PC-3 (cell line): ENCODE measurements at regions not wholly inside any gene's neighbourhood (a gene's known extent, or its start where the extent isn't known, plus 50 kb on each side); places are given as distances from the start of the nearest gene placed in this dataset.

Experiments
- EZH2 ChIP-seq: fragments of 300-600 bp; sonication (generic); IDR thresholded peaks from one replicate; pipeline ENCODE4 v1.6.1; 2017; ENCODE audit warnings: antibody characterized with exemption, mild to moderate bottlenecking, low read length; ENCODE audit not compliant: unreplicated experiment
- EZH2phosphoT487 ChIP-seq: fragments of 300-600 bp; sonication (generic); IDR thresholded peaks from 2 replicates; pipeline ENCODE4 v1.6.1; 2018; ENCODE audit warnings: mild to moderate bottlenecking, antibody characterized with exemption, low read length, borderline replicate concordance
- TF ChIP-seq, protein P1 (sequence below): fragments of 300-600 bp; sonication (generic); conservative IDR thresholded peaks from 2 replicates; pipeline ENCODE4 v1.5.1; 2017; ENCODE audit warnings: antibody characterized with exemption, low read depth, mild to moderate bottlenecking, low read length

DNA sequence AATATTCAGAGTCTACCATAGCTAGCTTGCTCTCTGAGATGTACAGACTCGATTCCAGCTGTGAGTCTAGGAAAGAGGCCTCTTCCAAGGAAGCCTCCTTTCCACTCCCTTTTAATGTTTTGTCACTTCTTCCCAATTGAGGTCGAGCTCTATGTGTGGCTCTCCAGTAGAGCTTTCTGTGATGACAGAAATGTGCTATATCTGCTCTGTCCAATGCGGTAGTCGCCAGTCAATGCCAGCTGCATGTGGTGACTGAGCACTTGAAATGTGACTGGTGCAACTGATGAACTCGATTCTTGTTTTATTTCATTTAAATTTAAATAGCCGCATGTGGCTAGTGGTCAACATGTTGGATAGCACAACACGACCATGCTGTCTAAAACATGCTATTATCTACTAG, 387.0 kb upstream of the NRP1 start:
- TF ChIP-seq, protein P1, sequence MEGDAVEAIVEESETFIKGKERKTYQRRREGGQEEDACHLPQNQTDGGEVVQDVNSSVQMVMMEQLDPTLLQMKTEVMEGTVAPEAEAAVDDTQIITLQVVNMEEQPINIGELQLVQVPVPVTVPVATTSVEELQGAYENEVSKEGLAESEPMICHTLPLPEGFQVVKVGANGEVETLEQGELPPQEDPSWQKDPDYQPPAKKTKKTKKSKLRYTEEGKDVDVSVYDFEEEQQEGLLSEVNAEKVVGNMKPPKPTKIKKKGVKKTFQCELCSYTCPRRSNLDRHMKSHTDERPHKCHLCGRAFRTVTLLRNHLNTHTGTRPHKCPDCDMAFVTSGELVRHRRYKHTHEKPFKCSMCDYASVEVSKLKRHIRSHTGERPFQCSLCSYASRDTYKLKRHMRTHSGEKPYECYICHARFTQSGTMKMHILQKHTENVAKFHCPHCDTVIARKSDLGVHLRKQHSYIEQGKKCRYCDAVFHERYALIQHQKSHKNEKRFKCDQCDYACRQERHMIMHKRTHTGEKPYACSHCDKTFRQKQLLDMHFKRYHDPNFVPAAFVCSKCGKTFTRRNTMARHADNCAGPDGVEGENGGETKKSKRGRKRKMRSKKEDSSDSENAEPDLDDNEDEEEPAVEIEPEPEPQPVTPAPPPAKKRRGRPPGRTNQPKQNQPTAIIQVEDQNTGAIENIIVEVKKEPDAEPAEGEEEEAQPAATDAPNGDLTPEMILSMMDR = no peak
- TF ChIP-seq EZH2 (no peak), EZH2phosphoT487 (no peak)
